Urothelium cell line (cell line): ENCODE measurements at regions not wholly inside any gene's neighbourhood (a gene's known extent, or its start where the extent isn't known, plus 50 kb on each side); places are given as distances from the start of the nearest gene placed in this dataset.
A peak's percentile ranks its signal among the peaks of the same experiment; 100 is the strongest.

Experiments used
- DNase-seq: peaks from one replicate; pipeline ENCODE4 v3.0.0; 2011; ENCODE audit warnings: low spot score, mixed read lengths
- FAIRE-seq: peaks from 2 replicates; lab custom pipeline; 2011; peaks lifted over from hg19 to GRCh38; lab: Jason Lieb, UNC

DNA sequence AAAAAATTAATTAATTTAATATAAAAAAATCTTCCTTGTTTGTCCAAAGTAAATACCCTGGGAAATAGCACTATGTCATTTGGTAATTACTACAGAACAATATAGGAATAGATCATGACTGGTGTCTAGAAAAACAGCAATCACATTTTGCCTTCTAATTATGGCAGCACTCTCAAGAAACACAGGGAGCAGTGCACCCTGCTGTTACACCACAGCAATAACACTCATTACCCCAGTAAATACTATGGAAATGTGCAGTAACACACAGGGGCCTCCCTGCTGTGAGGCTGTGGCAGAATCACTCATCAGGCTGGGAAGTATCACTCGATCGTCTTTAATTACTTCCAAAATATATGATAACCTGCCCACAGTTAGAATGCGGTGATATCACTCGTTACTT is 646.0 kb downstream of the TUSC7 start:
- peak; percentile 6 for DNase-seq
- no peak for FAIRE-seq

- DNase-seq (no peak), FAIRE-seq (no peak)
These were observed 646.6 kb downstream of the TUSC7 start for GRCh38 chr3:117356091-117356705.

DNA sequence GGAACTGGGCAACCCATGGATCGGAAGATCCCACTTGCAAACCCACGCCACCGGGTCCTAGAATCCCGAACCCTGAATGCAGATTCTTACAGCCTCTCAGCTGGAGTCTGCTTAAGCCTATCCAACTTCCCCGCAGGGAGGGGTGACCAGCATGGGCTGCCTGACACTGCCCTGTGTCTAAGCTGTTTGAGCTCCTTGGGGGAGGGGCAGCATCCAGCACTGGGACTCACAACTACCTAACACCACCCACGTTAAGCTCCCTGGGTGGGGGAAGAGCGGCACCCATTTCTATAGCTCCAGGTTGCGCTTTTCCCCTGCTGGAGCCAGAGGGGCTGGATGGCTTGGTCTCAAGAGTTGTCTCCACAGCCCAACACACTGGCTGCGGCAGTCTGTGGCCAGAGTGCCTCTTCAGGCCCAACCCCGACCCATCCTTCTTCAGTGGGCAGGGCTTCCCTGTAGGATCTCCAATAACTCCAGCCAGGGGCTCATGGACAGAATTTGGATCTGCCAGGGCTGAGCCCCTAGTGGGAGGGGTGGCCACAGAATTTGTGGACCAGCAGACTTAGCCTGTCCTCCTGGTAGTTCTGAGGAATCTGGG is 649.2 kb downstream of the TUSC7 start:
- DNase-seq (no peak), FAIRE-seq (no peak)

DNA sequence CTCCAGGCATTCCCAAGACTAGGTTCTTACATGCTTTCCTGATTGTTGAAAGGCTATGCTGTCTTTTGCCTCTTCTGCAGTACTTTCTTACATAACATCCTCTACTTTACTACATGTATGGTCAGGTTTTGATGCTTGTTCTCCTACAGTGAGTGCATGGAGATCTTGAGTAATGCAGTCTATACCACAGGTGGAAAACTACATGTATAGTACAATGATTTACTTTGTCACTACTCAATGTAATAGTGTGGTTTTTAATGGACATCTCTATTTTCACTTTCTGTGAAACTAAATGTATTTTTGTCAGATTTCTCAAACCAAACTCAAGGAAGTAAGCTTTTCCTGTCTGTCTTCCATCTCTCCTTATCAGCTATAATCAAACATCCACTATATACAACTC is 657.0 kb downstream of the TUSC7 start:
- no peak for FAIRE-seq
- no peak for DNase-seq

- no peak for DNase-seq
- FAIRE-seq, result no peak
These were observed 658.3 kb downstream of the TUSC7 start for GRCh38 chr3:117367861-117368260.

DNA sequence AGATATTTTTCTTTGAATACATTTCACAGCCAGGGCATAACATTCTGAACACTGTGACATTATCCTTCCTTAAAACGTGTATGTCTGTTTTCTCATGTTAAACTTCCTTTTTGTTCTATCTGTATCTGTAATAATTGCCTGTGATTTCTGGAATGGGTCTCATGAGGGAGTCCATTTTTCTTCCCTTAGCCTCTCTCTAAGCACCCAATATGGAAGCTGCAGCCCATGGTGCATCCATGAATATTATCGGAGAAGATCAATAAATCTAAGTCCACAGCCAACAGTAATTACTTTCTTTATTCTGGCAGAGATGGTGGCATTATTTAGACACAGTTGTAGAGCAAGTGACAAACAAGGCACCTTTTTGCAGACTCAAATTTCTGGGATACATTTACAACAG is 671.1 kb downstream of the TUSC7 start:
- no peak for DNase-seq
- FAIRE-seq, result no peak

DNA sequence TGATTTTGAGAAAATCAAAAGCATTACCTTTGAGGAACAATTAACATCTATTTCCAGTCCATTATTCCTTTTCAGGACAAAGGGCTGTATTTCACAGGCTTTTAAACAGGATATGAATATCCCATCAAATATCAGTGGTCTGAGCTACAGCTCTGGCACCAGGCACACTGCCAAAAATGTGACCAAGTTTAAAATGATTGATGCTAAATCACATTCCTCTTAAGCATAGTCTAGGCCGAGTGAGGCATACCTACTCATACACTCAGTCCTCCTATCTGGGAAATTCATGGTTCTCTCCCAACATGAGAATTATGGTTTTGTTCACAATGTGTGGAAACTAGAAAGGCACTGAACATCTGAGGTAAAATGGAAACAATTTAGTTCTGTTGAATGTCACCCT is 683.5 kb downstream of the TUSC7 start:
- DNase-seq (no peak), FAIRE-seq (no peak)

GRCh38 chr3:117398141-117398899 is 688.7 kb downstream of the TUSC7 start:
- no peak for FAIRE-seq
- DNase-seq, result no peak

DNA sequence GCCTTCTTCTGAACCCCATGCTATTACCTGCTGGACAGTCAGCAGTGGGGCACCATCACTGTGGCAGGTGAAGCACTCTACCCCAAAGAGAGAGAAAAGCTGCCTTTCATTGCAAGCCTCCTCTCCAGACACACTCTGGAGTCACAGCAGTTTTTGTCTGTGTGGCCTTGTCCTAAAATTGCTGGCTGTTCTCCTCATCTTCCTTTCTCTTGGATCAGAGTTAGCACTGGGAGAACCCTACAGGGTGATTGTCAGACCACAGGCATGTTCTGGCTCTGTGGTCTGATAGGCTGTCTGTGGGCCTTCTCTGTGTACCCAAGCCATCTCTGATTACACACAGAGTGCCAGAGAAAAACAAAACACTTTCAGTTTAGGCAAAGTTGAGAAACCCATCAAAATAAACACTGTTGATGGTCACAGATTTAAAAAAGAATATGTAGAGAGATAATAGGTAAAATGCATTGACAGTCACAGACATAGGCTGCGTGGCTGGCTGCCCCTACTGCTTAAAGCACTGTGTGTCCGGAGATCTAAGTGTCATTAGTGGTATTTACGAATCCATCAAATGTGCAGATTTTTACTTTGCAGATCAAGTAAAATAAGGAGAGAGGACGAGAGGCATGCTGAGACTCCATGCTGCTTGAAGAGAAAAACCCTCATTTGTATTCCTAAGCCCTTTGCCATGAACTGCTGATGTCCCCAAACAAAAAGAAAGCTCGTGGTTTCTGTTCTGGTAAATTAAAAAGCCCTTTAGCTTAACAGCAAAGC is 689.9 kb downstream of the TUSC7 start:
- DNase-seq, result peak; percentile 37

DNA sequence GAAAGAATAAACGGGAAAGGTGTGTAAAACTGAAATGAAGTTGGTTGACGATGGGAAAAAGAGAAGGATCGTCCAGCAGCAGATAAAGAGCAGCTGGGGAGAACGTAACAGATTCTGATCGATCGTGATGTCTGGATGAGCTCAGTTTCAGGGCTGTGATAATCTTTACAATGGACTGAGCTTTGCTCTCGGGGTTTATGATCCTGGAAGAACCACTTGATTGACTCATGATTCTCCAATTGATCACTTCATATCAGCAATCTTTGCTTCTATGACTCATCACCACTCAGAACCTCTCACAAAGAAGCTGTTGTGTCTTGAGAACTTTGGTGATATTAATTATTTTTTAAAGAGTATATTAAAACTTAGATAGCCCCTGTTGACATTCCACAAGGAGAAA is 690.7 kb downstream of the TUSC7 start:
- FAIRE-seq (no peak), DNase-seq (no peak)

More for the DNA sequence above, 689.9 kb downstream of the TUSC7 start:
- FAIRE-seq, result no peak

GRCh38 chr3:117404141-117404540 is 694.6 kb downstream of the TUSC7 start:
- no peak for DNase-seq
- no peak for FAIRE-seq

GRCh38 chr3:117404730-117405129 is 695.2 kb downstream of the TUSC7 start:
- DNase-seq (no peak), FAIRE-seq (no peak)

- no peak for FAIRE-seq
These were observed 695.8 kb downstream of the TUSC7 start for GRCh38 chr3:117405359-117405758.

DNA sequence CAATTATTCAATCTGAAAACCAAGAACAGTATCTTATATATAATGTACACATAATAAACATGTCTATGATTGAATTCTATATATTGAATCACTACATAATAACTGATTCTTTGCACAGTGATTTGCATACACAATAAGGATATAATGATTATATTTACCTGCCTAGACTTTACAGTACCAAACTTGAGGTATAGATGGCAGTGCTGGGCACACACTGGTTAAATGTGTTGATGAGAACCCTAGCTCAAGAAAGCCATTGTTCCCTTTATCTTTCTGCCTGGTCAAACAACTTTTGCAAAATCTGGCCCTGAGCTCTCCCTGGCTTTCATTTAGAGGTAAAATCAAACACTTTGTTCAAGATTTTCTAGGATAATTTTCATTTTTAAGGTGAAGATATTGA is 697.7 kb downstream of the TUSC7 start:
- no peak for FAIRE-seq
- DNase-seq, result peak; percentile 11

More at GRCh38 chr3:117405359-117405758, 695.8 kb downstream of the TUSC7 start:
- no peak for DNase-seq

- DNase-seq, result no peak
- FAIRE-seq, result no peak
These were observed 699.2 kb downstream of the TUSC7 start for GRCh38 chr3:117408811-117409210.

- DNase-seq (no peak), FAIRE-seq (no peak)
These were observed 699.7 kb downstream of the TUSC7 start for GRCh38 chr3:117409256-117409655.

GRCh38 chr3:117409701-117410459 is 700.3 kb downstream of the TUSC7 start:
- no peak for FAIRE-seq
- DNase-seq, result no peak

- FAIRE-seq (no peak), DNase-seq (no peak)
These were observed 702.4 kb downstream of the TUSC7 start for GRCh38 chr3:117411971-117412370.

DNA sequence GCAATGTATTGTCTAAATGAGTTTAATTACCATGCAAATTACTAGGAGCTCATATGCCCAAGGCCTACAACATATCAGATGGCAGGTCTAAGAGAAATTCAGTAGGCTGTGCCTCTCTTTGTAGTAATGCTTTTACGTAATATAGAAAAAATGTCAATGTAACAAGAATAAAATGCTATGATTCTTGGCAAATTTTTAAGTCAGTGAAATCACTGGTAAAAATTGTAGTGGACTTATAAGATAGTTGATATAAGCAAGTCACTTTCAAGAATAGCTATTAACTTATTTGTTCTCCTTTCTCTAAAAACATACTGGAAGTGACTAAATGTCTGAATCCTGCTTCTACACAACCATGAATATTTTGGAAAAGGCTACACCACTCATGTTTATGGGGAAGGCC is 707.8 kb downstream of the TUSC7 start:
- FAIRE-seq (no peak), DNase-seq (no peak)

DNA sequence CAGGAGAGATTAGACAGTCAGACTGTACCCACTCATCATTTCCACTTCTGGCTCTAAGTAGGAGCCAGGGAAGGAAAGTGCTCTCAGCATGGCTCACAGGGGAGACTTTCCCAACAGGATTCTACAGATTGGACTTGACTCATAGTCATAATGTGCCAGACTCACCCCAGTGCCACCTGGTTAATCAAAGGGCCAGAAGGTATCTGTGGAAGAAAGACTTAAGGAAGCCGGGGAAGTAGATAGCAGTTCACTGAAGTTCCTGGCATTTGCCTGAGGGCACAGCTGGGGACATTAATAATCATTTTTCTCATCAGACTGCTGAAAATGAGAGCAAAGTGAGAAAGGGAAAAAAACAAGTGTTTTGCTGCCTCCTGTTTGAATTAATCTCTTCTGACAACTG is 717.5 kb downstream of the TUSC7 start:
- DNase-seq (no peak), FAIRE-seq (no peak)

DNA sequence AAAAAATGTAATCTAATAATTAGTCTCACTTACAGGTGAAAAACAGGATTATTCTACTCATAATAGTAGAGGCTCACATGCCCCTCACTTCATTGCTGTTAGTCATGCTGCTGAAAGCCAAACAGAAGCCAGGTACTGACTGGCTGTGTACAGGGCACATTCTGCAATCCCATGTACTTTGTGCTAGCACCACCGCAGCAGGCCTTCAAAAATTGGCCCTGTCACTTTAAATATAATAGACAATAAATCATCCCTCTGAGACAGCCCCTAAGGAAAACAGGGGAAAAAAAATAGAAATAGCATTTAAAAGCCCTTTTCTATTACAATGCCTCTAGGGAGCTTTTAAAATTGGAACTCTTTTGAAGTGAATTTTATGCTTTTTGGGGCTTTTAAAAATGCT is 723.8 kb downstream of the TUSC7 start:
- FAIRE-seq (no peak), DNase-seq (no peak)
